GM12878 (cell line): ENCODE measurements at regions not wholly inside any gene's neighbourhood (a gene's known extent, or its start where the extent isn't known, plus 50 kb on each side); places are given as distances from the start of the nearest gene placed in this dataset.

Source experiments
- ATF2 ChIP-seq: IDR thresholded peaks from 2 replicates; pipeline ENCODE4 v1.6.1; 2012; ENCODE audit warnings: low read length, inconsistent platforms
- BACH1 ChIP-seq: fragments of 450-650 bp; IDR thresholded peaks from 2 replicates; pipeline ENCODE4 v1.6.1; 2017; ENCODE audit warnings: mild to moderate bottlenecking, borderline replicate concordance
- CBFB ChIP-seq: IDR thresholded peaks from 2 replicates; pipeline ENCODE4 v1.6.1; 2016; ENCODE audit warnings: antibody characterized with exemption, low read depth
- CHD4 ChIP-seq: fragments of 200-600 bp; sonication (generic); IDR thresholded peaks from 2 replicates; pipeline ENCODE4 v1.6.1; 2016; ENCODE audit warnings: mild to moderate bottlenecking
- CREB1 ChIP-seq: IDR thresholded peaks from 2 replicates; pipeline ENCODE4 v1.6.1; 2012; ENCODE audit warnings: low read depth, mild to moderate bottlenecking, inconsistent platforms
- CTCF ChIP-seq, 3 experiments: IDR thresholded peaks in 2 of 3; conservative IDR thresholded peaks in 1 of 3; 2 replicates each; pipeline ENCODE4 v1.5.1; 2011; ENCODE audit warnings: low read depth in 3 of 3, low read length in 3 of 3, mild to moderate bottlenecking in 3 of 3, control low read depth in 2 of 3, moderate library complexity in 2 of 3, inconsistent platforms in 1 of 3, mixed read lengths in 1 of 3; ENCODE audit not compliant: control insufficient read depth in 2 of 3, insufficient read depth in 1 of 3; ENCODE audit errors: extremely low read depth in 1 of 3
- IKZF1 ChIP-seq: fragments of 450-650 bp; conservative IDR thresholded peaks from 2 replicates; pipeline ENCODE4 v1.6.1; 2017; ENCODE audit warnings: antibody characterized with exemption, mild to moderate bottlenecking
- IKZF2 ChIP-seq, 2 experiments: fragments of 450-650 bp; IDR thresholded peaks; 2 replicates each; pipeline ENCODE4 v1.6.1; 2017; ENCODE audit warnings: mild to moderate bottlenecking in 2 of 2, moderate library complexity in 2 of 2
- KAT2A ChIP-seq: conservative IDR thresholded peaks from 2 replicates; pipeline ENCODE4 v1.6.1; 2011; ENCODE audit warnings: low read depth, low read length; ENCODE audit not compliant: control insufficient read depth
- MLLT1 ChIP-seq: fragments of 450-650 bp; IDR thresholded peaks from 2 replicates; pipeline ENCODE4 v1.6.1; 2016; ENCODE audit warnings: mild to moderate bottlenecking
- PKNOX1 ChIP-seq: fragments of 450-650 bp; IDR thresholded peaks from 2 replicates; pipeline ENCODE4 v1.6.1; 2016; ENCODE audit warnings: mild to moderate bottlenecking
- RBBP5 ChIP-seq: fragments of 200-600 bp; sonication (generic); conservative IDR thresholded peaks from 2 replicates; pipeline ENCODE4 v1.6.1; 2016
- SIX5 ChIP-seq: IDR thresholded peaks from 2 replicates; pipeline ENCODE4 v1.6.1; 2011; ENCODE audit warnings: mild to moderate bottlenecking, low read depth, low read length, moderate library complexity; ENCODE audit not compliant: severe bottlenecking
- SMAD1 ChIP-seq: fragments of 450-650 bp; IDR thresholded peaks from 2 replicates; pipeline ENCODE4 v1.6.1; 2018; ENCODE audit warnings: mild to moderate bottlenecking, low read depth; ENCODE audit not compliant: partially characterized antibody
- SUZ12 ChIP-seq: fragments of 200-600 bp; sonication (generic); IDR thresholded peaks from one replicate; pipeline ENCODE4 v1.6.1; 2018; ENCODE audit warnings: antibody characterized with exemption, mild to moderate bottlenecking; ENCODE audit not compliant: unreplicated experiment
- ZNF24 ChIP-seq: fragments of 450-650 bp; IDR thresholded peaks from 2 replicates; pipeline ENCODE4 v1.6.1; 2017; ENCODE audit warnings: antibody characterized with exemption, mild to moderate bottlenecking
- ZSCAN29 ChIP-seq: fragments of 450-650 bp; IDR thresholded peaks from 2 replicates; pipeline ENCODE4 v1.6.1; 2017; ENCODE audit warnings: mild to moderate bottlenecking, moderate library complexity
- TF ChIP-seq, protein P1 (sequence below): fragments of 450-650 bp; IDR thresholded peaks from 2 replicates; pipeline ENCODE4 v1.6.1; 2016; ENCODE audit warnings: mild to moderate bottlenecking, moderate library complexity, borderline replicate concordance
- TF ChIP-seq, protein P2 (sequence below): IDR thresholded peaks from 2 replicates; pipeline ENCODE4 v1.6.1; 2011; ENCODE audit warnings: low read depth, low read length, improper control_type of control experiment, borderline replicate concordance

DNA sequence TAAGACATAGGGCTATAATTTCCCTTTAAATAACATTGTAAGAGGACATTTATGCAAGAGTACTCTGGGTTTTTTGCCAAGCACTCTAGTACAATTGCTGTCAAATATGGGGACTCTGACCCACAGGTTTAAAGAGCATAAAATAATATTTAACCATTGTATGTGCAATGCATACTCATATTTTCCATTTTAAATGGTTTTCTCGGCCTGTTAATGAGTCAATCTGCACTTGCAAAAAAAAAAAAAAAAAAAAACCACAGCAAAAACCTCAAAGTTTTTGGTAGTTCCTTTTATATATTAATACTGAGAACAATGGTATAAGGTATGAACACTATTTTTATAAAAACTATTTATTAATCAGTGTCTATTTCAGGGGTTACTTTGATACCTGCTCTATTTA is 304.0 kb upstream of the CBLB start (continued):
- TF ChIP-seq, protein P1, sequence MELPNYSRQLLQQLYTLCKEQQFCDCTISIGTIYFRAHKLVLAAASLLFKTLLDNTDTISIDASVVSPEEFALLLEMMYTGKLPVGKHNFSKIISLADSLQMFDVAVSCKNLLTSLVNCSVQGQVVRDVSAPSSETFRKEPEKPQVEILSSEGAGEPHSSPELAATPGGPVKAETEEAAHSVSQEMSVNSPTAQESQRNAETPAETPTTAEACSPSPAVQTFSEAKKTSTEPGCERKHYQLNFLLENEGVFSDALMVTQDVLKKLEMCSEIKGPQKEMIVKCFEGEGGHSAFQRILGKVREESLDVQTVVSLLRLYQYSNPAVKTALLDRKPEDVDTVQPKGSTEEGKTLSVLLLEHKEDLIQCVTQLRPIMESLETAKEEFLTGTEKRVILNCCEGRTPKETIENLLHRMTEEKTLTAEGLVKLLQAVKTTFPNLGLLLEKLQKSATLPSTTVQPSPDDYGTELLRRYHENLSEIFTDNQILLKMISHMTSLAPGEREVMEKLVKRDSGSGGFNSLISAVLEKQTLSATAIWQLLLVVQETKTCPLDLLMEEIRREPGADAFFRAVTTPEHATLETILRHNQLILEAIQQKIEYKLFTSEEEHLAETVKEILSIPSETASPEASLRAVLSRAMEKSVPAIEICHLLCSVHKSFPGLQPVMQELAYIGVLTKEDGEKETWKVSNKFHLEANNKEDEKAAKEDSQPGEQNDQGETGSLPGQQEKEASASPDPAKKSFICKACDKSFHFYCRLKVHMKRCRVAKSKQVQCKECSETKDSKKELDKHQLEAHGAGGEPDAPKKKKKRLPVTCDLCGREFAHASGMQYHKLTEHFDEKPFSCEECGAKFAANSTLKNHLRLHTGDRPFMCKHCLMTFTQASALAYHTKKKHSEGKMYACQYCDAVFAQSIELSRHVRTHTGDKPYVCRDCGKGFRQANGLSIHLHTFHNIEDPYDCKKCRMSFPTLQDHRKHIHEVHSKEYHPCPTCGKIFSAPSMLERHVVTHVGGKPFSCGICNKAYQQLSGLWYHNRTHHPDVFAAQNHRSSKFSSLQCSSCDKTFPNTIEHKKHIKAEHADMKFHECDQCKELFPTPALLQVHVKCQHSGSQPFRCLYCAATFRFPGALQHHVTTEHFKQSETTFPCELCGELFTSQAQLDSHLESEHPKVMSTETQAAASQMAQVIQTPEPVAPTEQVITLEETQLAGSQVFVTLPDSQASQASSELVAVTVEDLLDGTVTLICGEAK, result no peak
- TF ChIP-seq SMAD1 (no peak), CTCF (IDR thresholded peaks at IDR 0.05 in 2 of 3, conservative IDR thresholded peaks at IDR 0.05 in 1 of 3; ENCODE audit: control insufficient read depth in 2 of 3, extremely low read depth in 1 of 3, insufficient read depth in 1 of 3, low read depth in 3 of 3, low read length in 3 of 3) (no peak), IKZF1 (no peak), CHD4 (no peak), IKZF2 (IDR thresholded peaks at IDR 0.05) (peak in 1 of 2 experiments; percentile 39; a peak in 2 of 4 replicates), ZSCAN29 (no peak), BACH1 (peak; percentile 30; the same call in 1 of the 2 replicates), RBBP5 (no peak), ZNF24 (0 out of 2 replicates have a peak, but pooled peaks have one; percentile 30), ATF2 (peak; percentile 89), SUZ12 (no peak), KAT2A (no peak), MLLT1 (peak; percentile 93), PKNOX1 (no peak; the same call in 1 of the 2 replicates), CREB1 (peak; percentile 45; the same call in 1 of the 2 replicates), SIX5 (no peak), CBFB (peak; percentile 84)
- TF ChIP-seq, protein P2, sequence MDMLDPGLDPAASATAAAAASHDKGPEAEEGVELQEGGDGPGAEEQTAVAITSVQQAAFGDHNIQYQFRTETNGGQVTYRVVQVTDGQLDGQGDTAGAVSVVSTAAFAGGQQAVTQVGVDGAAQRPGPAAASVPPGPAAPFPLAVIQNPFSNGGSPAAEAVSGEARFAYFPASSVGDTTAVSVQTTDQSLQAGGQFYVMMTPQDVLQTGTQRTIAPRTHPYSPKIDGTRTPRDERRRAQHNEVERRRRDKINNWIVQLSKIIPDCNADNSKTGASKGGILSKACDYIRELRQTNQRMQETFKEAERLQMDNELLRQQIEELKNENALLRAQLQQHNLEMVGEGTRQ, result no peak
